Activated naive CD4-positive, alpha-beta T cell treated with anti-CD3 and anti-CD28 coated beads, Interleukin-2, amount 50 U/mL, for 16 hours (primary cell): ENCODE measurements at regions not wholly inside any gene's neighbourhood (a gene's known extent, or its start where the extent isn't known, plus 50 kb on each side); places are given as distances from the start of the nearest gene placed in this dataset.
"Not testable (repeated sequence)": the region's sequence is repeated elsewhere in the genome, so short reads cannot be mapped to it uniquely, and the experiment has no call there.

Experiments
- DNase-seq: peaks from one replicate; pipeline ENCODE4 v3.0.0-alpha.2; 2020

DNA sequence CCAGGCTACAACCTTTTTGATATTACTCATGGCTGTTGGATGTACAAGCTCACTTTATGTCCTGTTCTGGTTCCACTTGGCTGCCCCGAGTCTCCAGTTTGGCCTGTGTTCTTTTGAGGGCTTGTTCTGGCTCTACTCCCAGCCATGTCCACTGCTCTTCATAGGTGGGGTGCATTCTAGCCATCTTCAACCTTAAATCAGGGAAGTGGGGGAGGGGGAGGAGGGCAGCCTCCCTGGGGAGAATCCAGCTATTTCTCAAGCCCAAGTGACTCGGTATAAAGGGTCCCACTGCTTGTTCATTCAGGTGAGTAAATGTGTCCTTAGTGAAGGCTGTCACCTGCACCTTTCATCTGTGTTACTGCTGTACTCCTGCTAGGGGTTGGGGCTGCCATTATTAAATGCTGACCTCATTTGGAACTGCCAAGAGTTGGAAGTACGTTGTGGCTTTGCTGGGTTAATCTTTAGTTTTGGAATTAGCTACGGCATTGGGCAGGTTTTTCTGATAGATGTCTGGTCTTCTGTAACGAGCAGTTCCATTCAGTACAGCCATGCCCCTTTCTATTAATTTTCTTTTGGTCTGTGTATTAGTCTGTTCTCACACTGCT, 255.8 kb downstream of the GOLGA6L6 start:
- not testable (repeated sequence) for DNase-seq

DNA sequence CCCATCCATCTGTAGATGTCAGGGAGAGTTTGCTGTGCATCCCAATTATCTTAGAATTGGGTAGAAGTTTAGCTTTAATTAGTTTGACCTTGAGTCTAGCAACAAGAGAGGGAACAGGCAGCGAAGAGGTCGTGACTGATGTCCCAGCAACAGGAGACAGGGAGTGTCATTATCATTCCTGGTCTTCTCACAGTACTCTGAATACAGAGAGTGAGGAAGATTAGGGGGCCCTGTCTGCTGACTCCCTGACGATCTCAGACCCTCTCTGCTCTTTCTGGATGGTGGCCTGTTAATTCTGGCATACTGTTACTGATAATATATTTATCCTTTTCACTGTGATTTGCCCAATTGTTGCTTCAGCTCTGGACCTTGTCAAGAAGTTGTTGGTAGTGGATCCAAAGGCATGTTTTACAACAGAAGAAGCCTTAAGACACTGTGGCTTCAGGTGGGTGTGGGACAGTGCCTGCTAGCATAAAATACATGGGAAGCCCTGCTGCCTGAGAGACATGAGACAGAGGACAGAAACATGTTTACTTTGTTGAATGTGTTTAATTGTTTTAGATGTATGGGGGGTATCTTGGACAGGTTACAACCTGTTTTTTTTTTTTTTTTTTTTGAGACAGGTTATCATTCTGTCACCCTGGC, 256.6 kb downstream of the GOLGA6L6 start:
- DNase-seq, result not testable (repeated sequence)

DNA sequence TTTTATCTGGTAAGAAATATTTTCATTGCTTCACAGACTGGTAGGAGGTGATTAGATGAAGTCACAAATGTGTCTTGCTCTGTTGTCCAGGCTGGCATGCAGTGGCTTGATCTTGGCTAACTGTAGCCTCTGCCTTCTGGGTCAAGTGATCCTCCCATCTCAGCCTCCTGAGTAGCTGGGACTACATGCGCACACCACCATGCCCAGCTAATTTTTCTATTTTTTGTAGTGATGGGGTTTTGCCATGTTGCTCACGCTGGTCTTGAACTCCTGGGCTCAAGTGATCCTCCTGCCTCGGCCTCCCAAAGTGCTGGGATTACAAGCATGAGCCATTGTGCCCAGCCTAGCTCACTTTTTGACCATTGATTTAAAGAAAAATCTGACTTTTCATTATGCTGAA, 257.9 kb downstream of the GOLGA6L6 start:
- DNase-seq, result not testable (repeated sequence)

DNA sequence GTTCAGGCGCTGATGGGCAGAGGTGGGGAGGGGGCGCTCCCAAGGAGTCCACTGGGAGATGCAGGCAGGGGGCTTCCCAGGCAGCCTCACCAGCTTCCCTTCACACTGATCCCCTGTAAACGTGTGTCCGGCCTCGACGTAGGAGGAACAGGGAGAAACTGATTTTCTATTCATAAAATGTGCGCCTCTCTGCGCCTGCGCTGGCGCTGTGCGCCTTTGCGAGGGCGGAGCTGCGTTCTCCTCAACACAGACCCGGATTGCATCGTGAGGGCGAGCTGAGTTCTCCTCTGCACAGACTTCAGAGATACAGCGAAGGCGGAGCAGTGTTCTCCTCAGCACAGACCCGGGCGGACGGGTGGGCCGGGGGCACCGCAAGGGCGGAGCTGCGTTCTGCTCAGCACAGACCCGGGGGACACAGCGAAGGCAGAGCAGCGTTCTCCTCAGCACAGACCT, 259.1 kb downstream of the GOLGA6L6 start:
- not testable (repeated sequence) for DNase-seq

- DNase-seq, result not testable (repeated sequence)
Observed at GRCh38 chr15:20281567-20282275, 259.9 kb downstream of the GOLGA6L6 start.

DNA sequence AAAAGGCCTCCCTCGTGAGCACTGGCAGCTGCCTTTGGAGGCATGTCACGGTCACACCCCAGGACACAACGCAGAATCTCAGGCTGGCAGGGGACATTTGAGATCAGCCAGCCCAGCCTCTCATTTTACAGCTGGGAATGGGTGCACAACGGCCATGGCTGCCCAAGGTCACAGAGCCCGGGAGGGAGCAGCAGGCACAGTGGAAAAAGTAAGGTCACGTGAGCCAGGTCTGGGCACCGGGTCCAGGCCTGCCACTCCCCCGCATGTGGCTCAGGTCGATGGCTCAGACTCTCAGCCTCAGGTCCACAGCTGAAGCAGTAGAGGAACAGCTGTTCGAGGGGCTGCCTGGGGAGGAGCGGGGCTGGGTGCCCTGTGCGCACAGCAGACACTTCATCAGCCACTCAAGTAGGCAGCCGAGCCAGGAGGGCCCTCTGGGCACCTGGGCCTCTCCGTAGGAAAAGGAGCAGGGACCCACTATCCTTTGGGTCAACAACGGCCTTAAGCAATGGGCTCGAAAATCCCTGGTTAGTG, 260.6 kb downstream of the GOLGA6L6 start:
- no peak for DNase-seq

DNA sequence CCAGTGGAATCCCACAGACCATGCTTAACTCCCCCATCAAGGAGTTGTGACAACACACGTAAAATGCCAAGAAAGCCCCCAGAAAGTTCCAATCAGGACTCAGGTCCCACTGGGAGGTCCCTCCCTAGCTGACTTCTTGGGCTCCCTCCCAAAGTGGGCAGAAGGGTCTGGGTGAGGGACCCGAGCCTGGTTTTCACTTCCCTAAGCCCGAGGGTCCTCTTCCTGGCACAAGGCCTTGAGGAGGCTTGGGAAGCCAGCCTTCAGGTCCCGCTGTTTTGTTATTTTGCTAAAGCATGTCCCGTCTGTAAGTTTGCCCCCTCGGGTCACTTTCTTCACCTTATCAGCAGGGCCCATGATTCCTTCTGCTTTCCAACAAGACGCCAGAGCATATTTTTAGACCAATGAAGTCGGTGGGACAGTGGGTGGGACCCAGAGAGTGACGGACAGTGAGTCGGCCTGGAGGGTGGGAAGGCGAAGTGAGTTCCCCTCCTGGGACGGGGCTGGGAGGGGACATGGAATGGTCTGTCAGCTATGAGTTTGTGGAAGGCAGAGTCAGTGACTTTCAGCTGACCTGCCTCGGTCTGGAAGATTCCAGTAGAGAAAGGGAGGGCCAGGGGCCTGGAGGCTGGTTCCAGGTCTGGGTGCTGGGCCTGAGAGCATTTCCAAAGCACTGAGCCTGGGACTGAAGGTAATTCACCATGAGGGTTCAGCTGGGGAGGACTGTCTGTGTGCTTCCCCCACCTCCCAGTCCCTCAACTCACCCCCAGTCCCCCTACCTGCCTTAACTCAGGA, 261.3 kb downstream of the GOLGA6L6 start:
- not testable (repeated sequence) for DNase-seq

GRCh38 chr15:20279056-20279455, 262.5 kb downstream of the GOLGA6L6 start:
- DNase-seq, result not testable (repeated sequence)

- DNase-seq, result not testable (repeated sequence)
Observed at GRCh38 chr15:20278376-20278775, 263.2 kb downstream of the GOLGA6L6 start.

DNA sequence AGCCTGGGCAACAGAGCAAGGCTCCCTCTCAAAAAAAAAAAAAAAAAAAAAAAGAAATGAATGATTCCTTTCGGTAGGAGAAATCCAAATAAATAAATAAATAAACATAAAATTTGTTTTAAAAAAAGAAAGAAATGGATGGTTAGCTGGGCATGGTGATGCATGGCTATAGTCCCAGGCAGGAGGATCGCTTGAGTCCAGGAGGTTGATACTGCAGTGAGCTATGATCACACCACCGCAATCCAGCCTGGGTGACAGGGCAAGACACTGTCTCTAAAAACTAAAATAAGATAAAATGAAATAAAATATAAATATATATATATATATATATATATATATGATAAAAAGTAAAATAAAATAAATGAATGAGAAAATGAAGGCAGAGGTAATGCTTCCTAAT, 264.1 kb downstream of the GOLGA6L6 start:
- DNase-seq, result not testable (repeated sequence)

DNA sequence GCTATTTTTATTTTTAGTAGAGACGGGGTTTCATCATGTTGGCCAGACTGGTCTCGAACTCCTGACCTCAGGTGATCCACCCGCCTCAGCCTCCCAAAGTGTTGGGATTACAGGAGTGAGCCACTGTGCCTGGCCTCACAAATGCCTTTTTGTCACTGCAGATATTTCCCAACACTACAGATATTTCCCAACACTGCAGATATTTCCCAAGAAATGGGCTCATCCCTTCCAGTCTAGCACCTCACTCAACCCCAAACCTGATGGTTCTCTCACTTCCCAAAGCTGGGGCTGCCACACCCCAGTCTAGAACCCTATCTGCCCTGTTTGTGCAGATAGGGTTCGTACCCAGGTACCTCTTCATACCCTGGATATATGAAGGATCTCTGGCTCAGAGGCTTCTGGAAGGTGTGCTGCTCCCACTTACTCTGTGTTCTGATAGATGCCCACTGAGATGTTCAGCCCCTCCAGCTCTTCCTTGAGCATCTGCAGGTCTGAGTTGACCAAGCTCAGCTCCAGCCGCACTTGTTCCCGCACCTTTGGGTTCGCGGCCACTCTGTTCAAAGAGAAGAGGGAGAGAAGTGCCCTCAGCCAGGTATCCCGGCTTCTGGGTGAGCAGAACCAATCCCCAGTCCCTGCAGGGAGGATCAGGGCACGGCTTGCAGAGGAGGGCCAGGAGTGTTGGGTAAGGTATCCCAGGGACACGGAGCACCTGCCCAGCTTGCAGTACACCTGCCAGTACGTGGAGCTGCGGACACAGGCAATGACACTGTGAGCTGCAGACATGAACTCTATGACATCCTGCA, 265.1 kb downstream of the GOLGA6L6 start:
- DNase-seq, result not testable (repeated sequence)

GRCh38 chr15:20275373-20275967, 266.1 kb downstream of the GOLGA6L6 start:
- DNase-seq, result not testable (repeated sequence)

DNA sequence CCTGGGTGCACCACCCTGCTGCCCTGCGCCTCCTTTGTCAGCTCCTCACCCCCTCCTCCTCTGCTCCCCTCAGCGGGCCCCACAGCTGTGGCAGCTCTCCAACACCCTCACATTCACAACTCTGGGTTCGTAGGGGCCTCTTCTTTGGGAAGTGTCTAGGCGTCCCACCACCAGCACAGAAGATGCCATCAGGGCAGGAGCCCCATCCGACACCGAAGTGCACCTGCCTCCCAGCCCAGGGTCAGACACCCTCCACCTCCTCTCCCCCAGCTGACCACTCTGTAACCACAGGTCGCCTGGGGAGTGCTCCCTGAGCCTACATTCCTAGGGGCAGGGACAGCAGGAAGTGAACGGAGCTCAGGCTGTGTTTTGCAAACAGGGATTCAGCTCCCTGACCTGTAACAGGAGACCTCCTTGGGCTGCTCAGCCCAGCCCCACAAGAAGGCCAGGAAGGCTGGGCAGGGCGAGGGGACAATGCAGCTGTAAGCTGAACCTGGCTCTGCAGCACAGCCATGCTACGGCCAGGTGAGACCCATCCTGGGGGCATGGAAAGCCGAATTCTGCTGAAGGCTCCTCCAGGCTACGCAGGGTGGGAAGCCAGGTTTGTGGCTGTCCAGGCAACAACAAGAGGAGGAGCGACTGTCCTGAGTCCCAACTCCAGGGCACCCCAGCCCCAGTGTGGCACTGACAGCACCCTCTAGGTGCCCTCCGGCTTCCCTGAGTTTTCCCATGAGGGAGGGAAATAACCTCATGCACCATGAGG, 269.0 kb downstream of the GOLGA6L6 start:
- no peak for DNase-seq

GRCh38 chr15:20271647-20272046, 270.0 kb downstream of the GOLGA6L6 start:
- DNase-seq, result no peak

DNA sequence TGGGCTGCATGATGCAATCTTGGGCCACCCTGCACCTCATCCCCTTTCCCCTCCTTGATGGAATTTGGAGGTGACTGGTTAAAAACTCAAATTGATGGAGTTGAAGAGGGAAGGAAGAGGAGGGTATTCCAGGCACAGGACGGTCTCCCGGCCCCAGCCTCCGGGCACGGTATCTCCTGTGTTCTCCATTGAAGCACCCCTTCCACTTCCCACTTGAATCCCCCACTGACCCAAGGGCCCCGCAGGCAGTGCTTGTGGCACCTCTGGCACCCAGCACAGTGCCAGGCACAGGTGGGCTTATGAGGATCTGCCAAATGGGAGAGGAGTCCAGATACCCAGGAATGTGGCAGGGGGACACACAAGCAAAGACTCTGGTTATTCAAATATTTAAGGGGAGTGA, 271.6 kb downstream of the GOLGA6L6 start:
- DNase-seq, result not testable (repeated sequence)

DNA sequence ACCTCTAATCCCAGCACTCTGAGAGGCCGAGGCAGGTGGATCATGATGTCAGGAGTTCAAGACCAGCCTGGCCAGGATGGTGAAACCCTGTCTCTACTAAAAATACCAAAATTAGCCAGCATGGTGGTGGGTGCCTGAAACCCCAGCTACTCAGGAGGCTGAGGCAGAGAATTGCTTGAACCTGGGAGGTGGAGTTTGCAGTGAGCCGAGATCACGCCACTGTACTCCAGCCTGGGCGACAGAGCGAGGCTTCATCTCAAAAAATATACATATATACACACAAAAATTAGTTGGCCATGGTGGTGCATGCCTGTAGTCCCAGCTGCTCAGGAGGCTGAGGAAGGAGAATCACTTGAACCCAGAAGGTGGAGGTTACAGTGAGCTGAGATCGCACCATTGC, 273.6 kb downstream of the GOLGA6L6 start:
- DNase-seq, result not testable (repeated sequence)

- not testable (repeated sequence) for DNase-seq
Observed at GRCh38 chr15:20267051-20267730, 274.4 kb downstream of the GOLGA6L6 start.

DNA sequence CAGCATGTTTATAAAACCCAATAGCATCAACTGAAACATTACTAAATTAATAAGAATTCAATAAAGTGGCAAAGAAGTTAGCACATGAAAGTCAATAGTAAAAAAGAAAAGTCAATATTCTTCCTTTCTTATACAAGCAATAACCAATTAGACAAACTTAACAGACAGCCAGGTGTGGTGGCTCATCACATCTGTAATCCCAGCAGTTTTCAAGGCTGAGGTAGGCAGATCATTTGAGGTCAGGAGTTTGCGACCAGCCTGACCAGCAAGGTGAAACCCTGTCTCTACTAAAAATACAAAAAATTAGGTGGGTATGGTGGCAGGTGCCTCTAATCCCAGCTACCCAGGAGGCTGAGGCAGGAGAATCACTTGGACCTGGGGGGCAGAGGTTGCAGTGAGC, 275.9 kb downstream of the GOLGA6L6 start:
- not testable (repeated sequence) for DNase-seq

- not testable (repeated sequence) for DNase-seq
Observed at GRCh38 chr15:20261321-20262280, 280.0 kb downstream of the GOLGA6L6 start.
